OCI-LY7 (cell line): ENCODE measurements at regions not wholly inside any gene's neighbourhood (a gene's known extent, or its start where the extent isn't known, plus 50 kb on each side); places are given as distances from the start of the nearest gene placed in this dataset.

ENCODE experiments used
- BruUV-seq: library from RNA; stranded (reverse); fragments of 400-500 nt; replicated peaks from 2 replicates; lab custom pipeline; 2021; lab: Mats Ljungman, UMichigan
- CTCF ChIA-PET: fragments of 300-600 bp; sonication (Branson Sonifier 250); formaldehyde crosslinking; loops from one replicate; lab custom pipeline; 2022; ENCODE audit warnings: antibody characterized with exemption; ENCODE audit not compliant: unreplicated experiment; lab: Charles Lee
- POLR2A ChIA-PET: fragments of 300-600 bp; sonication (Branson Sonifier 250); formaldehyde crosslinking; loops from one replicate; lab custom pipeline; 2022; ENCODE audit warnings: antibody characterized with exemption; lab: Charles Lee
- DNase-seq: peaks from one replicate; pipeline ENCODE4 v3.0.0-alpha.2; 2015; ENCODE audit warnings: low spot score
- H2AFZ ChIP-seq: fragments of 200-600 bp; sonication (generic), shearing (Covaris generic); 2 replicates; pipeline ENCODE4 v1.6.1; 2014; ENCODE audit warnings: mild to moderate bottlenecking, antibody characterized with exemption, low read length, moderate library complexity
- H3K27ac ChIP-seq: fragments of 200-600 bp; sonication (generic); 2 replicates; pipeline ENCODE4 v1.5.1; 2014; ENCODE audit warnings: mixed run types, low read depth, mild to moderate bottlenecking, moderate library complexity, low read length, inconsistent platforms; ENCODE audit not compliant: poor library complexity, severe bottlenecking
- H3K36me3 ChIP-seq: fragments of 200-600 bp; sonication (generic); 2 replicates; pipeline ENCODE4 v1.6.1; 2014; ENCODE audit warnings: mild to moderate bottlenecking, antibody characterized with exemption, low read length, moderate library complexity, mixed read lengths; ENCODE audit not compliant: insufficient read depth
- H3K4me1 ChIP-seq: fragments of 200-600 bp; sonication (generic); 2 replicates; pipeline ENCODE4 v1.5.1; 2014; ENCODE audit warnings: mild to moderate bottlenecking, low read length; ENCODE audit not compliant: insufficient read depth, poor library complexity, severe bottlenecking
- H3K4me2 ChIP-seq: fragments of 200-600 bp; sonication (generic); 2 replicates; pipeline ENCODE4 v1.6.1; 2014; ENCODE audit warnings: mild to moderate bottlenecking, low read length
- H3K4me3 ChIP-seq: fragments of 200-600 bp; sonication (generic); 2 replicates; pipeline ENCODE4 v1.5.1; 2014; ENCODE audit warnings: mild to moderate bottlenecking, low read depth, low read length; ENCODE audit not compliant: poor library complexity, severe bottlenecking
- H3K79me2 ChIP-seq: fragments of 200-600 bp; sonication (generic); 2 replicates; pipeline ENCODE4 v1.6.1; 2016; ENCODE audit warnings: low read depth, mild to moderate bottlenecking, low read length, moderate library complexity, mixed read lengths; ENCODE audit not compliant: insufficient read depth
- H3K9me2 ChIP-seq: fragments of 200-600 bp; sonication (generic); 2 replicates; pipeline ENCODE4 v1.6.1; 2016; ENCODE audit warnings: mild to moderate bottlenecking, low read length, mixed read lengths; ENCODE audit not compliant: insufficient read depth
- H3K9me3 ChIP-seq: fragments of 200-600 bp; sonication (generic); 2 replicates; pipeline ENCODE4 v1.6.1; 2014; ENCODE audit warnings: mild to moderate bottlenecking, mixed run types, low read length, mixed read lengths
- H4K20me1 ChIP-seq: fragments of 200-600 bp; sonication (generic); 2 replicates; pipeline ENCODE4 v1.6.1; 2014; ENCODE audit warnings: mild to moderate bottlenecking, antibody characterized with exemption, low read length, moderate library complexity, mixed read lengths; ENCODE audit not compliant: insufficient read depth
- EZH2phosphoT487 ChIP-seq: fragments of 200-600 bp; sonication (generic); IDR thresholded peaks from 2 replicates; pipeline ENCODE4 v1.6.1; 2018; ENCODE audit warnings: low read depth, borderline replicate concordance, mild to moderate bottlenecking, mixed run types, antibody characterized with exemption, low read length, moderate library complexity, mixed read lengths
- intact Hi-C: fragments of 100-400 bp; cut with micrococcal nuclease; formaldehyde crosslinking; loops from one replicate; pipeline ENCODE4 v1.10.0; 2022; ENCODE audit not compliant: unreplicated experiment
- TF ChIP-seq, protein P1 (sequence below): fragments of 200-600 bp; sonication (generic); conservative IDR thresholded peaks from 2 replicates; pipeline ENCODE4 v1.5.1; 2014; ENCODE audit warnings: mild to moderate bottlenecking, antibody characterized with exemption, low read length, moderate library complexity, mixed read lengths

DNA sequence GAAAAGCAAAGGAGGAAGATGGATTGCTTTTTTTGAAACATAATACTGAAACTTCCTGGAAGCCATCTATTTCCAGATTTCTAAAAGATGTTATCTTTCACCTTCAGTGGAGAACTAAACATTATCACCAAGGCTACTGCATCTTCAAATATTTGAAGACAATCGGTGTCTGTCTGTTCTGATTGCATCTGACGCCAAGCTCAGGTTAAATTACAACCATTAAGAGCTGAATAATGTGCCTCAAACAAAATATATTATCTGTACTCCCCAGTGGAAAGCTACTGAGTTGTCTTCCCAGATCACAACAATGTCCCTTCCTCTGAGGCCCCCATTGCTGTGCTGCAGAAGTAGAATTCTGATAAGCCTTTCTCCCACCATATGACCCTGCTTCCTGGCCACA is 342.3 kb downstream of the PLK2 start:
- ChIA-PET CTCF (no interaction called here), POLR2A (interaction anchor here (0.5 kb wide), 1 partner anchor 563 kb away, joined by 3 read pairs; no protein-coding TSS in a partner anchor)
- H4K20me1 ChIP-seq: no peaks in the 10 kb centered on the region
- TF ChIP-seq EZH2phosphoT487: no peak
- TF ChIP-seq, protein P1, sequence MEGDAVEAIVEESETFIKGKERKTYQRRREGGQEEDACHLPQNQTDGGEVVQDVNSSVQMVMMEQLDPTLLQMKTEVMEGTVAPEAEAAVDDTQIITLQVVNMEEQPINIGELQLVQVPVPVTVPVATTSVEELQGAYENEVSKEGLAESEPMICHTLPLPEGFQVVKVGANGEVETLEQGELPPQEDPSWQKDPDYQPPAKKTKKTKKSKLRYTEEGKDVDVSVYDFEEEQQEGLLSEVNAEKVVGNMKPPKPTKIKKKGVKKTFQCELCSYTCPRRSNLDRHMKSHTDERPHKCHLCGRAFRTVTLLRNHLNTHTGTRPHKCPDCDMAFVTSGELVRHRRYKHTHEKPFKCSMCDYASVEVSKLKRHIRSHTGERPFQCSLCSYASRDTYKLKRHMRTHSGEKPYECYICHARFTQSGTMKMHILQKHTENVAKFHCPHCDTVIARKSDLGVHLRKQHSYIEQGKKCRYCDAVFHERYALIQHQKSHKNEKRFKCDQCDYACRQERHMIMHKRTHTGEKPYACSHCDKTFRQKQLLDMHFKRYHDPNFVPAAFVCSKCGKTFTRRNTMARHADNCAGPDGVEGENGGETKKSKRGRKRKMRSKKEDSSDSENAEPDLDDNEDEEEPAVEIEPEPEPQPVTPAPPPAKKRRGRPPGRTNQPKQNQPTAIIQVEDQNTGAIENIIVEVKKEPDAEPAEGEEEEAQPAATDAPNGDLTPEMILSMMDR: no peak
- no peaks in the 10 kb centered on the region for H3K9me3 ChIP-seq
- no peaks in the 10 kb centered on the region for H3K4me1 ChIP-seq
- no TSS peak for BruUV-seq
- H3K4me3 ChIP-seq: no peak overlapping the region
- no peaks in the 10 kb centered on the region for H3K36me3 ChIP-seq
- no peak for DNase-seq
- intact Hi-C loops: no loop called here
- no peak overlapping the region for H3K27ac ChIP-seq
- H2AFZ ChIP-seq: no peak overlapping the region
- H3K9me2 ChIP-seq: no peaks in the 10 kb centered on the region
- H3K4me2 ChIP-seq: no peak overlapping the region
- no peaks in the 10 kb centered on the region for H3K79me2 ChIP-seq

DNA sequence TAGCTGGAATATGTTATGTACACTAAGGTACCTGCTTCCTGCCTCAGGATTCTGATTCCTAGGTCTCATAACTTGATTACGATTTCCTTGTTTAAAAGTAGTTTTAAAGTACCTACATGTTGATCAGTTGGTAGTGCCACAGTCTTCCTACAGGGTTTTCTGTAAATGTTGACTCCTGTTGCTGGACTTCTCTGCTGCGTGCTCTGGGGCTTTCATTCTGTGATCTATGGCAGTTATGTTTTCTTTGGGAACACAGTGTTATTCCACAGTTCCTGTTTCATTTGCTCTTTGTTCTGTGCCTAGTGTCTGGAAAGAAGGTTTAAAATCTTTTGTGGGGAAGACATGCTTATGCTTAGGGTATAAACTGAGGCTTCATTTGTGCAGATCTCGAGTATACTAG is 343.5 kb downstream of the PLK2 start:
- H3K9me3 ChIP-seq: no peaks in the 10 kb centered on the region
- H3K36me3 ChIP-seq: no peaks in the 10 kb centered on the region
- TF ChIP-seq EZH2phosphoT487: no peak
- TF ChIP-seq, protein P1: no peak
- intact Hi-C loops: no loop called here
- no peaks in the 10 kb centered on the region for H3K79me2 ChIP-seq
- CTCF ChIA-PET: no interaction called here
- POLR2A ChIA-PET: no interaction called here
- DNase-seq: no peak
- no peak overlapping the region for H2AFZ ChIP-seq
- no peaks in the 10 kb centered on the region for H3K4me1 ChIP-seq
- no peak overlapping the region for H3K27ac ChIP-seq
- H3K4me2 ChIP-seq: no peak overlapping the region
- no peaks in the 10 kb centered on the region for H4K20me1 ChIP-seq
- H3K9me2 ChIP-seq: no peaks in the 10 kb centered on the region
- H3K4me3 ChIP-seq: no peak overlapping the region
- no TSS peak for BruUV-seq

DNA sequence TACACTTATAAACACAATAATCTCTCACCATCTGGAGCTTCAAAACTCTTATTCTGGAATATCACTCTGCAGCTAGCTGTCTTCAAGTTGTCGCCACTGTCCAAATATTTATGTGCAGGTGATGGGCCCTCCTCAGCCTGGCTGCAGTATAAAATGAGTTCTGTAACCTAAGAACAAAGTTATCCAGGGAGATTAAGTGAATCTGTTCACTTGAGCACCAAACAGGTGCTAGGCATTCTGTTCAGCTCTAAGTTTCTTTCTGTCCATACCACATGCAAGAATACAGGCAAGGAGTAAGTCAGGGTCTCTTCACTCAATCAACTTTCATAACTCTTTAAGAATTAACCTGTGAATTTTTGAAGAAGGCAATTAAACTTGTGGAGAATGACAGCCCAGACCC is 344.1 kb downstream of the PLK2 start:
- H3K4me2 ChIP-seq: no peak overlapping the region
- no peak overlapping the region for H2AFZ ChIP-seq
- H3K4me3 ChIP-seq: no peak overlapping the region
- intact Hi-C loops: no loop called here
- DNase-seq: no peak
- ChIA-PET CTCF (no interaction called here), POLR2A (no interaction called here)
- no peaks in the 10 kb centered on the region for H3K36me3 ChIP-seq
- no TSS peak for BruUV-seq
- no peak for TF ChIP-seq EZH2phosphoT487
- TF ChIP-seq, protein P1: no peak
- H3K9me2 ChIP-seq: no peaks in the 10 kb centered on the region
- H3K27ac ChIP-seq: no peak overlapping the region
- H3K4me1 ChIP-seq: no peaks in the 10 kb centered on the region
- H3K79me2 ChIP-seq: no peaks in the 10 kb centered on the region
- H4K20me1 ChIP-seq: no peaks in the 10 kb centered on the region
- no peaks in the 10 kb centered on the region for H3K9me3 ChIP-seq
